IMR-90 (cell line): ENCODE measurements at regions not wholly inside any gene's neighbourhood (a gene's known extent, or its start where the extent isn't known, plus 50 kb on each side); places are given as distances from the start of the nearest gene placed in this dataset.
"Not testable (repeated sequence)": the region's sequence is repeated elsewhere in the genome, so short reads cannot be mapped to it uniquely, and the experiment has no call there.

ENCODE experiments used
- ATAC-seq: fragments of 200-7000 bp; cut with Tn5 transposase; 2 replicates; pipeline ENCODE4 v1.9.1; 2020; ENCODE audit warnings: low read depth, mild to moderate bottlenecking, moderate library complexity
- BruUV-seq: library from RNA; stranded (reverse); fragments of 400-500 nt; replicated peaks from 2 replicates; lab custom pipeline; 2021; lab: Mats Ljungman, UMichigan
- CTCF ChIA-PET: fragments of 300-600 bp; formaldehyde crosslinking; extraction: SDS; loops from one replicate; lab custom pipeline; 2021; ENCODE audit warnings: antibody characterized with exemption; lab: Yijun Ruan, JAX
- POLR2A ChIA-PET: fragments of 300-600 bp; sonication (Branson Sonifier 250); formaldehyde crosslinking; loops from one replicate; lab custom pipeline; 2022; ENCODE audit warnings: antibody characterized with exemption; ENCODE audit not compliant: unreplicated experiment; lab: Charles Lee
- DNase-seq: peaks from one replicate; pipeline ENCODE4 v3.0.0; 2013
- H2AFZ ChIP-seq: replicated peaks from 2 replicates; pipeline ENCODE3; 2013; ENCODE audit warnings: low read length, mild to moderate bottlenecking; ENCODE audit not compliant: poor library complexity
- H2AK5ac ChIP-seq: 2 replicates; pipeline ENCODE4 v1.6.1; 2013; ENCODE audit warnings: low read depth, low read length, inconsistent platforms
- H2AK9ac ChIP-seq: replicated peaks from 2 replicates; pipeline ENCODE3; 2013; ENCODE audit warnings: mild to moderate bottlenecking, low read depth, low read length, moderate library complexity; ENCODE audit not compliant: poor library complexity
- H2BK120ac ChIP-seq: 2 replicates; pipeline ENCODE4 v1.6.1; 2013; ENCODE audit warnings: low read depth, low read length, inconsistent platforms
- H2BK15ac ChIP-seq: 3 replicates; pipeline ENCODE4 v1.6.1; 2013; ENCODE audit warnings: low read depth, low read length, inconsistent platforms
- H2BK20ac ChIP-seq: 2 replicates; pipeline ENCODE4 v1.6.1; 2013; ENCODE audit warnings: low read depth, mild to moderate bottlenecking, inconsistent platforms, low read length, moderate library complexity
- H2BK5ac ChIP-seq: 2 replicates; pipeline ENCODE4 v1.6.1; 2013; ENCODE audit warnings: mild to moderate bottlenecking, low read depth, low read length, inconsistent platforms; ENCODE audit not compliant: poor library complexity, severe bottlenecking
- H3K14ac ChIP-seq: replicated peaks from 2 replicates; pipeline ENCODE4 v1.6.1; 2013; ENCODE audit warnings: low read depth, low read length, inconsistent platforms
- H3K18ac ChIP-seq: 2 replicates; pipeline ENCODE4 v1.6.1; 2013; ENCODE audit warnings: low read depth, low read length, control low read depth
- H3K23ac ChIP-seq: 2 replicates; pipeline ENCODE4 v1.6.1; 2013; ENCODE audit warnings: low read depth, low read length, inconsistent platforms
- H3K27ac ChIP-seq: 2 replicates; pipeline ENCODE4 v1.5.1; 2013; ENCODE audit warnings: mild to moderate bottlenecking, control low read depth, low read length; ENCODE audit not compliant: insufficient read depth
- H3K27me3 ChIP-seq: 2 replicates; pipeline ENCODE4 v1.6.1; 2013; ENCODE audit warnings: low read length; ENCODE audit not compliant: control insufficient read depth, insufficient read depth
- H3K36me3 ChIP-seq: 2 replicates; pipeline ENCODE4 v1.6.1; 2013; ENCODE audit warnings: low read length, mixed read lengths; ENCODE audit not compliant: control insufficient read depth, insufficient read depth
- H3K4ac ChIP-seq: 2 replicates; pipeline ENCODE4 v1.6.1; 2013; ENCODE audit warnings: low read depth, low read length, inconsistent platforms
- H3K4me1 ChIP-seq: 2 replicates; pipeline ENCODE4 v1.6.1; 2013; ENCODE audit warnings: low read length, mixed read lengths; ENCODE audit not compliant: control insufficient read depth, insufficient read depth
- H3K4me2 ChIP-seq: 2 replicates; pipeline ENCODE4 v1.6.1; 2013; ENCODE audit warnings: low read depth, mild to moderate bottlenecking, control low read depth, low read length, moderate library complexity
- H3K4me3 ChIP-seq: 2 replicates; pipeline ENCODE4 v1.5.1; 2013; ENCODE audit warnings: low read depth, mild to moderate bottlenecking, control low read depth, low read length, moderate library complexity; ENCODE audit not compliant: insufficient read depth
- H3K56ac ChIP-seq: 2 replicates; pipeline ENCODE4 v1.6.1; 2013; ENCODE audit warnings: low read length, inconsistent platforms; ENCODE audit not compliant: insufficient read depth; ENCODE audit errors: extremely low read depth
- H3K79me1 ChIP-seq, 2 experiments: 2 replicates each; pipeline ENCODE4 v1.6.1; 2013; ENCODE audit warnings: low read length in 2 of 2, inconsistent platforms in 1 of 2, low read depth in 1 of 2
- H3K9ac ChIP-seq: 2 replicates; pipeline ENCODE4 v1.6.1; 2013; ENCODE audit warnings: low read depth, low read length, control low read depth
- H3K9me1 ChIP-seq: 2 replicates; pipeline ENCODE4 v1.6.1; 2013; ENCODE audit warnings: low read length, inconsistent platforms; ENCODE audit not compliant: insufficient read depth
- H3K9me3 ChIP-seq: 2 replicates; pipeline ENCODE4 v1.6.1; 2013; ENCODE audit warnings: low read length; ENCODE audit not compliant: control insufficient read depth, insufficient read depth
- H4K20me1 ChIP-seq: 2 replicates; pipeline ENCODE4 v1.6.1; 2013; ENCODE audit warnings: low read length, inconsistent platforms; ENCODE audit not compliant: insufficient read depth
- H4K5ac ChIP-seq: 2 replicates; pipeline ENCODE4 v1.6.1; 2013; ENCODE audit warnings: mild to moderate bottlenecking, low read depth, low read length, control low read depth
- H4K8ac ChIP-seq, 2 experiments: 2 replicates each; pipeline ENCODE4 v1.6.1; 2013; ENCODE audit warnings: low read depth in 2 of 2, low read length in 2 of 2, control low read depth in 1 of 2, inconsistent platforms in 1 of 2
- H4K91ac ChIP-seq: 2 replicates; pipeline ENCODE4 v1.6.1; 2013; ENCODE audit warnings: low read depth, low read length, inconsistent platforms; ENCODE audit not compliant: insufficient read depth
- WGBS, 2 experiments: methylation state at CpG; one replicate each; pipeline versions ENCODE4 v1.1.5 to v1.1.7; 2013; ENCODE audit warnings: missing lambda C conversion rate in 2 of 2; ENCODE audit not compliant: insufficient read length in 1 of 2; ENCODE audit errors: extremely low coverage in 2 of 2; 5-methylcytosine and 5-hydroxymethylcytosine counted together
- dilution Hi-C: fragments of 300-500 bp; cut with HindIII; formaldehyde crosslinking; loops from one replicate; pipeline ENCODE4 v1.14.3; 2018; ENCODE audit warnings: low sequenced_read_pairs; ENCODE audit not compliant: unreplicated experiment
- in situ Hi-C: fragments of 300-500 bp; cut with MboI; formaldehyde crosslinking; loops from 3 replicates; pipeline ENCODE4 v1.14.3; 2019; ENCODE audit warnings: low sequenced_read_pairs, inconsistent platforms, mixed read lengths
- intact Hi-C: fragments of 100-400 bp; cut with micrococcal nuclease; formaldehyde crosslinking; loops from 2 replicates; pipeline ENCODE4 v1.10.0; 2022

- H3K27ac ChIP-seq, H3K18ac ChIP-seq, H2BK15ac ChIP-seq, H3K4me3 ChIP-seq, DNase-seq, H2BK20ac ChIP-seq, H3K36me3 ChIP-seq, H3K4me1 ChIP-seq, H3K56ac ChIP-seq, in situ Hi-C loops, ATAC-seq, H3K4me2 ChIP-seq, H3K14ac ChIP-seq, BruUV-seq, H3K27me3 ChIP-seq, H2AFZ ChIP-seq, H4K8ac ChIP-seq, H4K5ac ChIP-seq, intact Hi-C loops, H4K91ac ChIP-seq, H2AK9ac ChIP-seq, H3K9me1 ChIP-seq, H3K9me3 ChIP-seq, H2AK5ac ChIP-seq, dilution Hi-C loops, CTCF ChIA-PET, H3K4ac ChIP-seq, H2BK5ac ChIP-seq, POLR2A ChIA-PET, H3K79me1 ChIP-seq, H3K9ac ChIP-seq, H2BK120ac ChIP-seq, H4K20me1 ChIP-seq, H3K23ac ChIP-seq: not testable (repeated sequence)
- WGBS, 2 experiments = no CpG with 5 or more reads among the region's 10 CpGs
Observed at GRCh38 chr11:92618020-92618419, 351.4 kb upstream of the MTNR1B start.
